ENCODE measurements at regions not wholly inside any gene's neighbourhood (a gene's known extent, or its start where the extent isn't known, plus 50 kb on each side); places are given as distances from the start of the nearest gene placed in this dataset.

- TF ChIP-seq RAD21 (IDR thresholded peaks at IDR 0.05; ENCODE audit: low read depth) (no peak), CEBPB (IDR thresholded peaks at IDR 0.05) (no peak), NFIC (IDR thresholded peaks at IDR 0.05) (no peak), TCF12 (IDR thresholded peaks at IDR 0.05; ENCODE audit: low read depth) (no peak), TAF1 (IDR thresholded peaks at IDR 0.05; ENCODE audit: low read depth) (no peak), ZBTB7A (IDR thresholded peaks at IDR 0.05; ENCODE audit: low read depth) (no peak), REST (IDR thresholded peaks at IDR 0.05; ENCODE audit: low read depth) (no peak), EGR1 (IDR thresholded peaks at IDR 0.05) (no peak), FOXM1 (IDR thresholded peaks at IDR 0.05; ENCODE audit: borderline replicate concordance, low read depth) (no peak)
Measured at GRCh38 chr12:41972196-41972595, 172.5 kb downstream of the GXYLT1 start.

GRCh38 chr12:41970744-41971143, 173.9 kb downstream of the GXYLT1 start:
- TF ChIP-seq TAF1 (IDR thresholded peaks at IDR 0.05; ENCODE audit: low read depth) (no peak), MAX (IDR thresholded peaks at IDR 0.05) (peak; percentile 39; the same call in 1 of the 2 replicates), USF1 (IDR thresholded peaks at IDR 0.05) (peak; percentile 53)

- TF ChIP-seq NFIC (IDR thresholded peaks at IDR 0.05) (no peak), TAF1 (IDR thresholded peaks at IDR 0.05; ENCODE audit: low read depth) (no peak), YY1 (IDR thresholded peaks at IDR 0.05; ENCODE audit: low read depth) (no peak), ZBTB7A (IDR thresholded peaks at IDR 0.05; ENCODE audit: low read depth) (no peak), REST (IDR thresholded peaks at IDR 0.05; ENCODE audit: low read depth) (no peak), USF1 (IDR thresholded peaks at IDR 0.05) (no peak), MAX (IDR thresholded peaks at IDR 0.05) (no peak), RAD21 (IDR thresholded peaks at IDR 0.05; ENCODE audit: low read depth) (no peak), FOXM1 (IDR thresholded peaks at IDR 0.05; ENCODE audit: borderline replicate concordance, low read depth) (no peak), CREB1 (IDR thresholded peaks at IDR 0.05; ENCODE audit: low read depth) (no peak), TCF12 (IDR thresholded peaks at IDR 0.05; ENCODE audit: low read depth) (no peak), CEBPB (IDR thresholded peaks at IDR 0.05) (no peak), EP300 (IDR thresholded peaks at IDR 0.05; ENCODE audit: borderline replicate concordance) (no peak), EGR1 (IDR thresholded peaks at IDR 0.05) (no peak), TEAD4 (IDR thresholded peaks at IDR 0.05) (no peak)
Measured at GRCh38 chr12:41968599-41968998, 176.1 kb downstream of the GXYLT1 start.

- TF ChIP-seq CEBPB (IDR thresholded peaks at IDR 0.05): peak; percentile 56; the same call in 1 of the 2 replicates
- peak; percentile 93 for TF ChIP-seq TCF12 (IDR thresholded peaks at IDR 0.05; ENCODE audit: low read depth)
- TF ChIP-seq YY1 (IDR thresholded peaks at IDR 0.05; ENCODE audit: low read depth): no peak
- 0 out of 2 replicates have a peak, but pooled peaks have one; percentile 6 for TF ChIP-seq CREB1 (IDR thresholded peaks at IDR 0.05; ENCODE audit: low read depth)
- peak; percentile 96 for TF ChIP-seq EP300 (IDR thresholded peaks at IDR 0.05; ENCODE audit: borderline replicate concordance)
- peak; percentile 94 for TF ChIP-seq FOXM1 (IDR thresholded peaks at IDR 0.05; ENCODE audit: borderline replicate concordance, low read depth)
- TF ChIP-seq RAD21 (IDR thresholded peaks at IDR 0.05; ENCODE audit: low read depth): peak; percentile 13; the same call in 1 of the 2 replicates
- no peak for TF ChIP-seq EGR1 (IDR thresholded peaks at IDR 0.05)
- TF ChIP-seq MAX (IDR thresholded peaks at IDR 0.05): no peak
- no peak for TF ChIP-seq USF1 (IDR thresholded peaks at IDR 0.05)
- TF ChIP-seq TEAD4 (IDR thresholded peaks at IDR 0.05): peak; percentile 90
- no peak for TF ChIP-seq TAF1 (IDR thresholded peaks at IDR 0.05; ENCODE audit: low read depth)
- TF ChIP-seq REST (IDR thresholded peaks at IDR 0.05; ENCODE audit: low read depth): peak; percentile 28; the same call in 1 of the 2 replicates
- TF ChIP-seq NFIC (IDR thresholded peaks at IDR 0.05): peak; percentile 97
- no peak for TF ChIP-seq ZBTB7A (IDR thresholded peaks at IDR 0.05; ENCODE audit: low read depth)
Measured at GRCh38 chr12:41967668-41968500, 176.8 kb downstream of the GXYLT1 start.

Data from Ishikawa (cell line).